H9 (cell line): ENCODE measurements at regions not wholly inside any gene's neighbourhood (a gene's known extent, or its start where the extent isn't known, plus 50 kb on each side); places are given as distances from the start of the nearest gene placed in this dataset.
A peak's percentile ranks its signal among the peaks of the same experiment; 100 is the strongest.

ENCODE experiments used
- DNase-seq: peaks from one replicate; pipeline ENCODE4 v3.0.0-alpha.2; 2017
- H2AFZ ChIP-seq: one replicate; pipeline ENCODE4 v1.6.1; 2013; ENCODE audit warnings: mild to moderate bottlenecking, low read length, control low read depth, moderate library complexity
- H2AK5ac ChIP-seq: 2 replicates; pipeline ENCODE4 v1.6.1; 2013; ENCODE audit warnings: low read length, control low read depth, mixed read lengths; ENCODE audit not compliant: insufficient read length
- H2BK120ac ChIP-seq: one replicate; pipeline ENCODE4 v1.6.1; 2013; ENCODE audit warnings: low read depth, mild to moderate bottlenecking, low read length, control low read depth, inconsistent platforms; ENCODE audit not compliant: poor library complexity, severe bottlenecking
- H2BK12ac ChIP-seq: 2 replicates; pipeline ENCODE4 v1.6.1; 2013; ENCODE audit warnings: low read length, control low read depth, mixed read lengths, low read depth; ENCODE audit not compliant: insufficient read length
- H2BK15ac ChIP-seq: 2 replicates; pipeline ENCODE4 v1.6.1; 2013; ENCODE audit warnings: low read depth, low read length, control low read depth
- H2BK20ac ChIP-seq: one replicate; pipeline ENCODE4 v1.6.1; 2013; ENCODE audit warnings: low read depth, mild to moderate bottlenecking, low read length, control low read depth, inconsistent platforms; ENCODE audit not compliant: poor library complexity, severe bottlenecking
- H2BK5ac ChIP-seq: 2 replicates; pipeline ENCODE4 v1.6.1; 2013; ENCODE audit warnings: low read length, control low read depth, mixed read lengths; ENCODE audit not compliant: insufficient read length
- H3K14ac ChIP-seq: 2 replicates; pipeline ENCODE4 v1.6.1; 2013; ENCODE audit warnings: low read length, control low read depth; ENCODE audit not compliant: insufficient read depth
- H3K18ac ChIP-seq: 2 replicates; pipeline ENCODE4 v1.6.1; 2013; ENCODE audit warnings: low read depth, mild to moderate bottlenecking, mixed read lengths, low read length, control low read depth; ENCODE audit not compliant: insufficient read length
- H3K23ac ChIP-seq: 2 replicates; pipeline ENCODE4 v1.6.1; 2013; ENCODE audit warnings: low read length, control low read depth, mixed read lengths, low read depth; ENCODE audit not compliant: insufficient read length
- H3K23me2 ChIP-seq: 2 replicates; pipeline ENCODE4 v1.6.1; 2013; ENCODE audit warnings: low read depth, mild to moderate bottlenecking, mixed read lengths, low read length, control low read depth; ENCODE audit not compliant: insufficient read length, poor library complexity, severe bottlenecking
- H3K27ac ChIP-seq: 2 replicates; pipeline ENCODE4 v1.5.1; 2013; ENCODE audit warnings: low read length, control low read depth, mixed read lengths, low read depth; ENCODE audit not compliant: insufficient read length
- H3K27me3 ChIP-seq: 2 replicates; pipeline ENCODE4 v1.6.1; 2013; ENCODE audit warnings: low read length, control low read depth, inconsistent platforms; ENCODE audit not compliant: insufficient read depth
- H3K4ac ChIP-seq: 2 replicates; pipeline ENCODE4 v1.6.1; 2013; ENCODE audit warnings: low read depth, mild to moderate bottlenecking, control low read depth, inconsistent platforms, low read length, moderate library complexity
- H3K4me1 ChIP-seq: 2 replicates; pipeline ENCODE4 v1.6.1; 2013; ENCODE audit warnings: low read length, control low read depth, inconsistent platforms; ENCODE audit not compliant: insufficient read depth
- H3K4me2 ChIP-seq: 2 replicates; pipeline ENCODE4 v1.6.1; 2013; ENCODE audit warnings: low read length, control low read depth, mixed read lengths; ENCODE audit not compliant: insufficient read length, insufficient read depth
- H3K56ac ChIP-seq: 2 replicates; pipeline ENCODE4 v1.6.1; 2013; ENCODE audit warnings: low read depth, mild to moderate bottlenecking, mixed read lengths, low read length, control low read depth; ENCODE audit not compliant: insufficient read length
- H3K79me1 ChIP-seq: 2 replicates; pipeline ENCODE4 v1.6.1; 2013; ENCODE audit warnings: low read depth, mild to moderate bottlenecking, moderate library complexity, low read length, control low read depth, inconsistent platforms; ENCODE audit not compliant: insufficient read depth, poor library complexity, severe bottlenecking
- H3K79me2 ChIP-seq: 2 replicates; pipeline ENCODE4 v1.6.1; 2013; ENCODE audit warnings: low read length, control low read depth, inconsistent platforms; ENCODE audit not compliant: insufficient read depth
- H3K9ac ChIP-seq: 2 replicates; pipeline ENCODE4 v1.6.1; 2013; ENCODE audit warnings: low read length, control low read depth, mixed read lengths; ENCODE audit not compliant: insufficient read length; ENCODE audit errors: extremely low read depth
- H3K9me3 ChIP-seq: one replicate; pipeline ENCODE4 v1.6.1; 2013; ENCODE audit warnings: low read depth, low read length, inconsistent platforms; ENCODE audit not compliant: control insufficient read depth
- H3T11ph ChIP-seq: one replicate; pipeline ENCODE4 v1.6.1; 2013; ENCODE audit warnings: mild to moderate bottlenecking, low read length, control low read depth, inconsistent platforms
- H4K20me1 ChIP-seq: one replicate; pipeline ENCODE4 v1.6.1; 2013; ENCODE audit not compliant: control insufficient read depth, insufficient read length, insufficient read depth
- H4K5ac ChIP-seq: 2 replicates; pipeline ENCODE4 v1.6.1; 2013; ENCODE audit warnings: low read depth, mild to moderate bottlenecking, mixed read lengths, low read length, control low read depth; ENCODE audit not compliant: insufficient read length
- H4K8ac ChIP-seq: replicated peaks from 2 replicates; pipeline ENCODE4 v1.6.1; 2013; ENCODE audit warnings: low read length, control low read depth, mixed read lengths, low read depth; ENCODE audit not compliant: insufficient read length
- H4K91ac ChIP-seq: 2 replicates; pipeline ENCODE4 v1.6.1; 2013; ENCODE audit warnings: low read depth, mild to moderate bottlenecking, moderate library complexity, mixed read lengths, low read length, control low read depth; ENCODE audit not compliant: insufficient read length
- H3K27ac Mint-ChIP-seq, 3 experiments: 2 replicates in 2 of 3; 3 replicates in 1 of 3; pipeline ENCODE4 v1.8.0; 2020 to 2021; ENCODE audit warnings: mixed read lengths in 3 of 3, mild to moderate bottlenecking in 1 of 3, moderate library complexity in 1 of 3
- H3K27me3 Mint-ChIP-seq: 2 replicates; pipeline ENCODE4 v1.8.0; 2021; ENCODE audit warnings: low read depth, mild to moderate bottlenecking, moderate library complexity, mixed read lengths
- H3K36me3 Mint-ChIP-seq, 3 experiments: 2 replicates in 2 of 3; 3 replicates in 1 of 3; pipeline ENCODE4 v1.8.0; 2020 to 2021; ENCODE audit warnings: low read depth in 3 of 3, mixed read lengths in 3 of 3; ENCODE audit not compliant: insufficient read depth in 1 of 3
- H3K4me1 Mint-ChIP-seq, 2 experiments: 2 replicates each; pipeline ENCODE4 v1.8.0; 2020; ENCODE audit warnings: mixed read lengths in 2 of 2
- H3K4me3 Mint-ChIP-seq, 2 experiments: 2 replicates in 1 of 2; 3 replicates in 1 of 2; pipeline ENCODE4 v1.8.0; 2020 to 2021; ENCODE audit warnings: mild to moderate bottlenecking in 2 of 2, mixed read lengths in 2 of 2, moderate library complexity in 1 of 2
- H3K9me3 Mint-ChIP-seq, 2 experiments: 2 replicates in 1 of 2; 3 replicates in 1 of 2; pipeline ENCODE4 v1.8.0; 2020; ENCODE audit warnings: mild to moderate bottlenecking in 2 of 2, mixed read lengths in 2 of 2, moderate library complexity in 1 of 2
- WGBS: extraction: QIAGEN DNeasy Blood & Tissue Kit; methylation state at CpG from one replicate; pipeline ENCODE4 v1.1.7; 2013; ENCODE audit warnings: missing lambda C conversion rate, low lambda C conversion rate, mixed read lengths; ENCODE audit not compliant: insufficient read length; ENCODE audit errors: extremely low coverage; 5-methylcytosine and 5-hydroxymethylcytosine counted together
- TF ChIP-seq, protein P1 (sequence below): fragments of 200-600 bp; sonication (generic); conservative IDR thresholded peaks from 3 replicates; pipeline ENCODE4 v1.8.0; 2021; ENCODE audit warnings: antibody characterized with exemption, mild to moderate bottlenecking

DNA sequence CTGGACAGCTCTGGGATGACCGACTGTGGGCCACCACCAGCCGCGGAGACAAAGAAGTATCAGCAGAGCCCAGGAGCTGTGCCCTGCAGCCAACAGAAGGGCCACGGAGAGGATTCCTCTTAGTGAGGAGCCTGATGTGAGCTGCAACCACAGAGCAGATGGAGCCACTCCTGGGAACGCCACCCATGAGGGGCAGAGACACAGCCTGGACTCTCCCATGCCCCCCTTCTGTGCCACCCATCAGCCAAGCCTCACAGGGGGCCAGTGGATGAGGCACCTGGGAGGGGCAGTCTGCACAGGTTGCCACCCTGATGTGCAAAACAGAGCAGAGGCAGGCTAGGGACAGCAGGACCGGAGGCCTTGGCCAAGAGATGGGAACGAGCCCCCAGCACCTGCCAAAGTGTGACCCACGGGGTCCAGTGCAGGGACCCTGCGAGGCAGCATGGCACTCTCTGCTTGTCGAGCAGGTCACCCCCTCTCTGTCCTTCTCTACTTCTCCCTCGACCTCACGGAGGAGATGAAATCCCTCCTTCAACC lies 380.7 kb upstream of the IRX1 start:
- Mint-ChIP-seq H3K4me1 (peaks cover 5 to 7% of the 10 kb centered on the region in 2 experiments; a peak in 3 of 4 replicates), H3K4me3 (no peak overlapping the region), H3K27ac (0 out of 7 replicates have a peak overlapping the region, but pooled peaks of 1 of the 3 experiments have one; percentile 70), H3K9me3 (no peaks in the 10 kb centered on the region), H3K36me3 (no peaks in the 10 kb centered on the region), H3K27me3 (peaks cover 1% of the 10 kb centered on the region)
- Histone ChIP-seq H3K18ac (no peak overlapping the region), H2AFZ (no peak overlapping the region), H3K14ac (no peak overlapping the region; the same call in 1 of the 2 replicates), H3K27me3 (no peaks in the 10 kb centered on the region), H4K20me1 (no peaks in the 10 kb centered on the region), H3T11ph (no peak overlapping the region), H2BK120ac (no peak overlapping the region), H3K4me1 (no peaks in the 10 kb centered on the region), H2BK15ac (no peak overlapping the region), H3K79me2 (no peaks in the 10 kb centered on the region), H3K23me2 (no peaks in the 10 kb centered on the region), H2BK20ac (no peak overlapping the region), H4K5ac (no peak overlapping the region), H3K9ac (no peak overlapping the region), H2AK5ac (no peak overlapping the region), H3K79me1 (no peaks in the 10 kb centered on the region), H3K9me3 (no peaks in the 10 kb centered on the region), H2BK5ac (no peak overlapping the region), H3K4me2 (no peak overlapping the region), H4K91ac (no peak overlapping the region), H2BK12ac (no peak overlapping the region), H4K8ac (no peak overlapping the region), H3K56ac (no peak overlapping the region), H3K23ac (no peak overlapping the region), H3K4ac (no peak overlapping the region), H3K27ac (no peak overlapping the region)
- no peak for DNase-seq
- no CpG with 5 or more reads among the region's 12 CpGs for WGBS
- TF ChIP-seq, protein P1, sequence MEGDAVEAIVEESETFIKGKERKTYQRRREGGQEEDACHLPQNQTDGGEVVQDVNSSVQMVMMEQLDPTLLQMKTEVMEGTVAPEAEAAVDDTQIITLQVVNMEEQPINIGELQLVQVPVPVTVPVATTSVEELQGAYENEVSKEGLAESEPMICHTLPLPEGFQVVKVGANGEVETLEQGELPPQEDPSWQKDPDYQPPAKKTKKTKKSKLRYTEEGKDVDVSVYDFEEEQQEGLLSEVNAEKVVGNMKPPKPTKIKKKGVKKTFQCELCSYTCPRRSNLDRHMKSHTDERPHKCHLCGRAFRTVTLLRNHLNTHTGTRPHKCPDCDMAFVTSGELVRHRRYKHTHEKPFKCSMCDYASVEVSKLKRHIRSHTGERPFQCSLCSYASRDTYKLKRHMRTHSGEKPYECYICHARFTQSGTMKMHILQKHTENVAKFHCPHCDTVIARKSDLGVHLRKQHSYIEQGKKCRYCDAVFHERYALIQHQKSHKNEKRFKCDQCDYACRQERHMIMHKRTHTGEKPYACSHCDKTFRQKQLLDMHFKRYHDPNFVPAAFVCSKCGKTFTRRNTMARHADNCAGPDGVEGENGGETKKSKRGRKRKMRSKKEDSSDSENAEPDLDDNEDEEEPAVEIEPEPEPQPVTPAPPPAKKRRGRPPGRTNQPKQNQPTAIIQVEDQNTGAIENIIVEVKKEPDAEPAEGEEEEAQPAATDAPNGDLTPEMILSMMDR, result no peak
